Astrocyte (in vitro differentiated cells and primary cell): ENCODE measurements at regions not wholly inside any gene's neighbourhood (a gene's known extent, or its start where the extent isn't known, plus 50 kb on each side); places are given as distances from the start of the nearest gene placed in this dataset.

ENCODE experiments used
- EZH2 ChIP-seq: IDR thresholded peaks from 2 replicates; pipeline ENCODE4 v1.6.1; 2012; ENCODE audit warnings: mild to moderate bottlenecking, low read length, inconsistent platforms; ENCODE audit not compliant: insufficient read depth
- TF ChIP-seq, protein P1 (sequence below): IDR thresholded peaks from 2 replicates; pipeline ENCODE4 v1.5.1; 2011; ENCODE audit warnings: low read depth, mild to moderate bottlenecking, inconsistent platforms, low read length, moderate library complexity; ENCODE audit not compliant: insufficient read depth

DNA sequence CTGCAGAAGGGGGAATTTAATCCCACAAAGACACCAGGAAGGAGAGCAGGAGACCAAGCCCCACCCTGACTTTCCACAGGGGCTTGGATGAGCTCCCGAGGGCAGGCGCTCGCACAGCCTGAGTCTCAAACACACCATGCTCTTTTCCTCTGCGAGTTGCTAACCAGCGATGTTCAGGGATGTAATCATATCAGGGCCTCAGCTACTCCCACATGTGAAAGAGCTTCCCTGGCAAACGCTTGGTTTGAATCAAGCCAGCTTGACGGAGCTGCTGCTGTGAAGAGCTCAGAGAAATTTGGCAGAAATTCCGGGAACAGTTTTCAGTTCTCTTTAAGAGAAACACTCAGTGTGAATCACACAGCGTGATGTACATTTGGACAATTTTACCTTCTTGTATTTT is 385.8 kb downstream of the GALR1 start:
- TF ChIP-seq, protein P1, sequence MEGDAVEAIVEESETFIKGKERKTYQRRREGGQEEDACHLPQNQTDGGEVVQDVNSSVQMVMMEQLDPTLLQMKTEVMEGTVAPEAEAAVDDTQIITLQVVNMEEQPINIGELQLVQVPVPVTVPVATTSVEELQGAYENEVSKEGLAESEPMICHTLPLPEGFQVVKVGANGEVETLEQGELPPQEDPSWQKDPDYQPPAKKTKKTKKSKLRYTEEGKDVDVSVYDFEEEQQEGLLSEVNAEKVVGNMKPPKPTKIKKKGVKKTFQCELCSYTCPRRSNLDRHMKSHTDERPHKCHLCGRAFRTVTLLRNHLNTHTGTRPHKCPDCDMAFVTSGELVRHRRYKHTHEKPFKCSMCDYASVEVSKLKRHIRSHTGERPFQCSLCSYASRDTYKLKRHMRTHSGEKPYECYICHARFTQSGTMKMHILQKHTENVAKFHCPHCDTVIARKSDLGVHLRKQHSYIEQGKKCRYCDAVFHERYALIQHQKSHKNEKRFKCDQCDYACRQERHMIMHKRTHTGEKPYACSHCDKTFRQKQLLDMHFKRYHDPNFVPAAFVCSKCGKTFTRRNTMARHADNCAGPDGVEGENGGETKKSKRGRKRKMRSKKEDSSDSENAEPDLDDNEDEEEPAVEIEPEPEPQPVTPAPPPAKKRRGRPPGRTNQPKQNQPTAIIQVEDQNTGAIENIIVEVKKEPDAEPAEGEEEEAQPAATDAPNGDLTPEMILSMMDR = no peak
- no peak for TF ChIP-seq EZH2
